BJ (cell line): ENCODE measurements at regions not wholly inside any gene's neighbourhood (a gene's known extent, or its start where the extent isn't known, plus 50 kb on each side); places are given as distances from the start of the nearest gene placed in this dataset.

Experiments
- CTCF ChIA-PET: fragments of 350-600 bp; formaldehyde crosslinking; extraction: SDS; loops from one replicate; lab custom pipeline; 2021; ENCODE audit warnings: antibody characterized with exemption, inconsistent platforms; lab: Yijun Ruan, JAX
- POLR2A ChIA-PET: fragments of 300-600 bp; sonication (Branson Sonifier 250); formaldehyde crosslinking; extraction: SDS; loops from one replicate; lab custom pipeline; 2021; ENCODE audit warnings: antibody characterized with exemption; lab: Charles Lee
- DNase-seq: peaks from one replicate; pipeline ENCODE4 v3.0.0-alpha.2; 2011; ENCODE audit warnings: low read depth
- H3K27me3 ChIP-seq: 2 replicates; pipeline ENCODE4 v1.6.0; 2011; ENCODE audit warnings: low read length; ENCODE audit not compliant: control insufficient read depth, insufficient read depth
- H3K36me3 ChIP-seq: 2 replicates; pipeline ENCODE4 v1.5.1; 2011; ENCODE audit warnings: low read length; ENCODE audit not compliant: control insufficient read depth, insufficient read depth
- H3K4me3 ChIP-seq: 2 replicates; pipeline ENCODE4 v1.5.1; 2011; ENCODE audit warnings: low read depth, mild to moderate bottlenecking, control low read depth, low read length
- CTCF ChIP-seq: IDR thresholded peaks from 2 replicates; pipeline ENCODE4 v1.5.1; 2011; ENCODE audit warnings: low read depth, mild to moderate bottlenecking, control low read depth, inconsistent platforms, low read length, moderate library complexity; ENCODE audit not compliant: insufficient read depth

GRCh38 chr4:77344001-77344400, 187.0 kb downstream of the CCNG2 start:
- no peak for TF ChIP-seq CTCF
- ChIA-PET CTCF (interaction anchor here (0.8 to 2.6 kb wide), 2 partner anchors 10 to 14 kb away, joined by 3 to 11 read pairs; no protein-coding TSS in a partner anchor), POLR2A (no interaction called here)
- H3K27me3 ChIP-seq = no peaks in the 10 kb centered on the region
- H3K36me3 ChIP-seq = no peaks in the 10 kb centered on the region
- DNase-seq = no peak
- no peak overlapping the region for H3K4me3 ChIP-seq

GRCh38 chr4:77344784-77345183, 187.8 kb downstream of the CCNG2 start:
- Histone ChIP-seq H3K27me3 (no peaks in the 10 kb centered on the region), H3K4me3 (no peak overlapping the region), H3K36me3 (no peaks in the 10 kb centered on the region)
- no peak for DNase-seq
- no peak for TF ChIP-seq CTCF
- CTCF ChIA-PET = interaction anchor here (0.8 to 2.6 kb wide), 4 partner anchors 9 to 104 kb away, joined by 3 to 11 read pairs (median 3); no protein-coding TSS in a partner anchor
- POLR2A ChIA-PET = no interaction called here

- Histone ChIP-seq H3K4me3 (no peak overlapping the region), H3K36me3 (no peaks in the 10 kb centered on the region), H3K27me3 (no peaks in the 10 kb centered on the region)
- no peak for TF ChIP-seq CTCF
- ChIA-PET POLR2A (interaction anchor here (0.6 kb wide), 1 partner anchor 1592 kb away, joined by 4 read pairs; the partner anchor contains the start of gene PAQR3), CTCF (interaction anchor here (1.2 to 2.0 kb wide), 2 partner anchors 11 to 107 kb away, joined by 7 to 8 read pairs; no protein-coding TSS in a partner anchor)
- DNase-seq = no peak
Measured at GRCh38 chr4:77347351-77347966, 190.5 kb downstream of the CCNG2 start.

GRCh38 chr4:77348815-77349214, 191.8 kb downstream of the CCNG2 start:
- no peak for DNase-seq
- H3K36me3 ChIP-seq = no peaks in the 10 kb centered on the region
- H3K27me3 ChIP-seq = no peaks in the 10 kb centered on the region
- no peak for TF ChIP-seq CTCF
- ChIA-PET CTCF (interaction anchor here (0.8 to 2.7 kb wide), 3 partner anchors 10 to 108 kb away, joined by 4 to 13 read pairs (median 8); no protein-coding TSS in a partner anchor), POLR2A (no interaction called here)
- no peak overlapping the region for H3K4me3 ChIP-seq

- no peaks in the 10 kb centered on the region for H3K36me3 ChIP-seq
- H3K4me3 ChIP-seq = no peak overlapping the region
- TF ChIP-seq CTCF = no peak
- no peak for DNase-seq
- ChIA-PET POLR2A (no interaction called here), CTCF (interaction anchor here (0.8 to 2.7 kb wide), 3 partner anchors 9 to 109 kb away, joined by 4 to 13 read pairs (median 8); no protein-coding TSS in a partner anchor)
- H3K27me3 ChIP-seq = no peaks in the 10 kb centered on the region
Measured at GRCh38 chr4:77349364-77349763, 192.4 kb downstream of the CCNG2 start.
